ENCODE measurements at regions not wholly inside any gene's neighbourhood (a gene's known extent, or its start where the extent isn't known, plus 50 kb on each side); places are given as distances from the start of the nearest gene placed in this dataset.

GRCh38 chr10:8360814-8361509 lies 306.5 kb downstream of the GATA3 start:
- TF ChIP-seq CTCF (IDR thresholded peaks at IDR 0.05 in 2 of 3, conservative IDR thresholded peaks at IDR 0.05 in 1 of 3; ENCODE audit: borderline replicate concordance in 1 of 3, insufficient read depth in 1 of 3, low read depth in 2 of 3, low read length in 2 of 3) (no peak), RAD21 (IDR thresholded peaks at IDR 0.05; ENCODE audit: low read depth) (no peak), REST (IDR thresholded peaks at IDR 0.05; ENCODE audit: low read depth) (no peak), EZH2phosphoT487 (IDR thresholded peaks at IDR 0.05; ENCODE audit: borderline replicate concordance) (no peak), CEBPB (IDR thresholded peaks at IDR 0.05; ENCODE audit: low read depth) (no peak), EZH2 (IDR thresholded peaks at IDR 0.05) (no peak), ATF3 (IDR thresholded peaks at IDR 0.05) (no peak), ZNF274 (IDR thresholded peaks at IDR 0.05; ENCODE audit: low read depth, low read length) (no peak), ZBTB33 (IDR thresholded peaks at IDR 0.05; ENCODE audit: extremely low read depth, insufficient replicate concordance, low read length) (no peak), MAX (IDR thresholded peaks at IDR 0.05) (no peak), FOSL1 (IDR thresholded peaks at IDR 0.05; ENCODE audit: low read depth) (no peak), POLR2A (IDR thresholded peaks at IDR 0.05; ENCODE audit: borderline replicate concordance, extremely low read depth, insufficient read depth, insufficient read length) (no peak)

Measured in HCT116 (cell line).